Osteoblast (primary cell): ENCODE measurements at regions not wholly inside any gene's neighbourhood (a gene's known extent, or its start where the extent isn't known, plus 50 kb on each side); places are given as distances from the start of the nearest gene placed in this dataset.

Experiments used
- DNase-seq: peaks from one replicate; pipeline ENCODE4 v3.0.0; 2011; ENCODE audit warnings: low spot score, mixed read lengths; ENCODE audit not compliant: insufficient read length; ENCODE audit errors: missing footprints
- H2AFZ ChIP-seq: 2 replicates; pipeline ENCODE4 v1.6.0; 2011; ENCODE audit warnings: mild to moderate bottlenecking, low read length
- H3K27ac ChIP-seq: 2 replicates; pipeline ENCODE4 v1.5.1; 2011; ENCODE audit warnings: mild to moderate bottlenecking, low read depth, low read length, moderate library complexity
- H3K27me3 ChIP-seq: 2 replicates; pipeline ENCODE4 v1.6.0; 2012; ENCODE audit warnings: mild to moderate bottlenecking, control low read depth, inconsistent platforms, low read length, moderate library complexity; ENCODE audit not compliant: insufficient read depth
- H3K36me3 ChIP-seq: 2 replicates; pipeline ENCODE4 v1.5.1; 2011; ENCODE audit warnings: mild to moderate bottlenecking, low read length, control low read depth, moderate library complexity; ENCODE audit not compliant: insufficient read depth
- H3K4me1 ChIP-seq: 2 replicates; pipeline ENCODE4 v1.5.1; 2011; ENCODE audit warnings: mild to moderate bottlenecking, low read length, control low read depth, moderate library complexity; ENCODE audit not compliant: insufficient read depth
- H3K4me2 ChIP-seq: 2 replicates; pipeline ENCODE4 v1.6.0; 2011; ENCODE audit warnings: mild to moderate bottlenecking, low read length; ENCODE audit not compliant: insufficient read depth
- H3K4me3 ChIP-seq: fragments of 200-600 bp; sonication (generic); 3 replicates; pipeline ENCODE4 v1.5.1; 2012; ENCODE audit warnings: mild to moderate bottlenecking, low read length, inconsistent platforms; ENCODE audit not compliant: insufficient read depth
- H3K79me2 ChIP-seq: 2 replicates; pipeline ENCODE4 v1.6.0; 2012; ENCODE audit warnings: mild to moderate bottlenecking, low read length, control low read depth, inconsistent platforms; ENCODE audit not compliant: insufficient read depth
- H3K9me3 ChIP-seq: 2 replicates; pipeline ENCODE4 v1.5.1; 2011; ENCODE audit warnings: low read depth, low read length, control low read depth
- H4K20me1 ChIP-seq: 2 replicates; pipeline ENCODE4 v1.6.0; 2012; ENCODE audit warnings: mild to moderate bottlenecking, low read length, control low read depth; ENCODE audit not compliant: insufficient read depth
- CTCF ChIP-seq: IDR thresholded peaks from 2 replicates; pipeline ENCODE4 v1.5.1; 2011; ENCODE audit warnings: mild to moderate bottlenecking, low read depth, low read length, moderate library complexity; ENCODE audit errors: extremely low read depth

- TF ChIP-seq CTCF, result no peak
- Histone ChIP-seq H3K4me1 (no peaks in the 10 kb centered on the region), H3K27me3 (no peaks in the 10 kb centered on the region), H3K9me3 (peaks cover 2% of the 10 kb centered on the region), H3K27ac (no peak overlapping the region), H3K4me3 (no peak overlapping the region), H3K79me2 (no peaks in the 10 kb centered on the region), H4K20me1 (no peaks in the 10 kb centered on the region), H3K4me2 (no peak overlapping the region), H2AFZ (no peak overlapping the region), H3K36me3 (no peaks in the 10 kb centered on the region)
- DNase-seq, result no peak
Measured at GRCh38 chr12:40508421-40508820, 183.8 kb upstream of the CNTN1 start.

DNA sequence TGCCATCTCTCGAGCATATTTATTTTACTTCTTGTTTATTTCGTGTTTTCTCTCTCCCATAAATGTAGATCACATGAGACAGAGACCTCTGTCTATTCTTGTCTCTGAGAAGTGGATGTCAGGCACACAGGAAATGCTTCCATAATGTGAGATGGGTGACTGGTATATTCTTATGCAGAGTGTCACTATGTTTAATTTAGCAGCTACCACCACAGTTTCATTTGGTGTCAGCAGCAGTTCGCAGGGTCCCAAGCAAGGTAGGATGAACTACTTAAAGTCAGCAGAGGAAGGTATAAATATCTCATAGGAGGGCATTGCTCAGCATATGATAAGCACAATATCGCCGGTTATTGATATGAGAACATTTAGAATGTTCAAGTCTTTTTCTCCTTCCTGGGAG lies 180.9 kb upstream of the CNTN1 start:
- peak; percentile 4 for DNase-seq

GRCh38 chr12:40515041-40515816 lies 177.0 kb upstream of the CNTN1 start:
- DNase-seq, result no peak
- Histone ChIP-seq H3K4me1 (no peaks in the 10 kb centered on the region), H2AFZ (no peak overlapping the region), H3K36me3 (no peaks in the 10 kb centered on the region), H3K27ac (no peak overlapping the region), H3K9me3 (no peaks in the 10 kb centered on the region), H3K27me3 (no peaks in the 10 kb centered on the region), H3K4me3 (no peak overlapping the region), H4K20me1 (no peaks in the 10 kb centered on the region), H3K4me2 (no peak overlapping the region), H3K79me2 (no peaks in the 10 kb centered on the region)
- TF ChIP-seq CTCF, result no peak

More for the DNA sequence above, 180.9 kb upstream of the CNTN1 start:
- H3K4me2 ChIP-seq, result no peak overlapping the region
- no peaks in the 10 kb centered on the region for H3K79me2 ChIP-seq
- TF ChIP-seq CTCF, result no peak
- H3K27ac ChIP-seq, result no peak overlapping the region
- H3K36me3 ChIP-seq, result no peaks in the 10 kb centered on the region
- H4K20me1 ChIP-seq, result no peaks in the 10 kb centered on the region
- no peaks in the 10 kb centered on the region for H3K27me3 ChIP-seq
- H3K4me3 ChIP-seq, result no peak overlapping the region
- H3K9me3 ChIP-seq, result no peaks in the 10 kb centered on the region
- no peak overlapping the region for H2AFZ ChIP-seq
- no peaks in the 10 kb centered on the region for H3K4me1 ChIP-seq

DNA sequence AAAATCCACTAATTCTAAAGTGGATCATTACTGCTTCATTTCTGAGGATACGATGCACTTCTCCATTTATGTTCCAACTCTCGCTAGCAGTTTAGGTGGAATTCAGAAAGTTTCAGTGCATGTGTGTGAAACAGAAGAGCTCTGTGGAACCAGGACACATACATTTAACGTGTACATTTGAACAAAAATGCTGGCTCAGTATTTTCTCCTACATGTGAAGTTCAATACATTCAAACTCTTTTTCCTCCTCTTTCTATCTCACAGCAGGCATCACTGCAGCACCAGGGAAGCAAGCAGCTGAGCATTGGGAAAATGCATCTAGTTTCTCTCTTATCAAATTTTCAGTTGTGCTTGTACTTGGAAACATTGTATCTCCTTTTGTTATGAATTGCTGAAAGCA lies 169.4 kb upstream of the CNTN1 start:
- no peaks in the 10 kb centered on the region for H4K20me1 ChIP-seq

More for the DNA sequence above, 169.4 kb upstream of the CNTN1 start:
- Histone ChIP-seq H3K27ac (no peak overlapping the region), H3K27me3 (no peaks in the 10 kb centered on the region), H3K4me1 (no peaks in the 10 kb centered on the region), H3K4me2 (no peak overlapping the region), H3K4me3 (no peak overlapping the region), H2AFZ (no peak overlapping the region), H3K79me2 (no peaks in the 10 kb centered on the region), H3K9me3 (peaks cover 2% of the 10 kb centered on the region), H3K36me3 (no peaks in the 10 kb centered on the region)
- TF ChIP-seq CTCF, result no peak
- no peak for DNase-seq
